NT2/D1 (cell line): ENCODE measurements at regions not wholly inside any gene's neighbourhood (a gene's known extent, or its start where the extent isn't known, plus 50 kb on each side); places are given as distances from the start of the nearest gene placed in this dataset.

ENCODE experiments used
- YY1 ChIP-seq: IDR thresholded peaks from 2 replicates; pipeline ENCODE4 v1.6.1; 2011; ENCODE audit not compliant: insufficient read length, insufficient read depth
- ZNF274 ChIP-seq: IDR thresholded peaks from 2 replicates; pipeline ENCODE4 v1.6.1; 2011; ENCODE audit warnings: mild to moderate bottlenecking, low read depth, low read length

GRCh38 chr2:14903709-14904374 is 271.3 kb downstream of the LRATD1 start:
- TF ChIP-seq YY1, result no peak
- TF ChIP-seq ZNF274, result no peak
